Mammary epithelial cell (primary cell): ENCODE measurements at regions not wholly inside any gene's neighbourhood (a gene's known extent, or its start where the extent isn't known, plus 50 kb on each side); places are given as distances from the start of the nearest gene placed in this dataset.

Experiments
- CTCF ChIP-seq, 2 donors: IDR thresholded peaks in 1 of 2; conservative IDR thresholded peaks in 1 of 2; 2 replicates each; pipeline ENCODE4 v1.5.1; 2011 to 2012; ENCODE audit warnings: inconsistent platforms in 2 of 2, low read length in 2 of 2, mild to moderate bottlenecking in 2 of 2, control low read depth in 1 of 2, low read depth in 1 of 2; ENCODE audit not compliant: insufficient read depth in 1 of 2; ENCODE audit errors: extremely low read depth in 1 of 2
- EZH2 ChIP-seq: IDR thresholded peaks from 2 replicates; pipeline ENCODE4 v1.6.1; 2012; ENCODE audit warnings: low read length, inconsistent platforms, borderline replicate concordance

- TF ChIP-seq CTCF (conservative IDR thresholded peaks at IDR 0.05 in 1 of 2, IDR thresholded peaks at IDR 0.05 in 1 of 2; ENCODE audit: extremely low read depth in 1 of 2, insufficient read depth in 1 of 2, low read depth in 1 of 2, low read length in 2 of 2) (no peak), EZH2 (no peak)
Measured at GRCh38 chr3:105039004-105039403, 327.7 kb upstream of the ALCAM start.
